GM12872 (cell line): ENCODE measurements at regions not wholly inside any gene's neighbourhood (a gene's known extent, or its start where the extent isn't known, plus 50 kb on each side); places are given as distances from the start of the nearest gene placed in this dataset.

ENCODE experiments used
- TF ChIP-seq, protein P1 (sequence below): IDR thresholded peaks from 3 replicates; pipeline ENCODE4 v1.5.1; 2011; ENCODE audit warnings: low read depth, mild to moderate bottlenecking, low read length, moderate library complexity; ENCODE audit not compliant: insufficient read depth

DNA sequence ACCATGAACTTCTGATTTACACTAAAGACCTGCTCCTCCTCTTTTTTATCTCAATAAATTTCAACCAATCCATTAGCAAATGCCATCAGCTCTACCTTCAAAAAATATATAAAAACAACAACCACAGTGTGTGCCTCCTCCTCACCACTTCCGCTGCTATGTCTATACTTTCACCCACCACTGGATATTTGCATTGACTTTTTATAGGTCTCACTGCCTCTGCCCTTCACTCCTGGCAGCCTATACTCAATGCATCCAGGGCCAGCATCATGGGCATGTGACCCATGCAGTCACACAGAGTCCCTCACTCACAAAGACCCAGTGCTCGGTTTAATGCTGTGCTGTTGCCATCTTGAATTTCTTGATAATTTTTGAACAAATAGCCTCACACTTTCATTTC lies 53.5 kb upstream of the CCDC54 start:
- TF ChIP-seq, protein P1, sequence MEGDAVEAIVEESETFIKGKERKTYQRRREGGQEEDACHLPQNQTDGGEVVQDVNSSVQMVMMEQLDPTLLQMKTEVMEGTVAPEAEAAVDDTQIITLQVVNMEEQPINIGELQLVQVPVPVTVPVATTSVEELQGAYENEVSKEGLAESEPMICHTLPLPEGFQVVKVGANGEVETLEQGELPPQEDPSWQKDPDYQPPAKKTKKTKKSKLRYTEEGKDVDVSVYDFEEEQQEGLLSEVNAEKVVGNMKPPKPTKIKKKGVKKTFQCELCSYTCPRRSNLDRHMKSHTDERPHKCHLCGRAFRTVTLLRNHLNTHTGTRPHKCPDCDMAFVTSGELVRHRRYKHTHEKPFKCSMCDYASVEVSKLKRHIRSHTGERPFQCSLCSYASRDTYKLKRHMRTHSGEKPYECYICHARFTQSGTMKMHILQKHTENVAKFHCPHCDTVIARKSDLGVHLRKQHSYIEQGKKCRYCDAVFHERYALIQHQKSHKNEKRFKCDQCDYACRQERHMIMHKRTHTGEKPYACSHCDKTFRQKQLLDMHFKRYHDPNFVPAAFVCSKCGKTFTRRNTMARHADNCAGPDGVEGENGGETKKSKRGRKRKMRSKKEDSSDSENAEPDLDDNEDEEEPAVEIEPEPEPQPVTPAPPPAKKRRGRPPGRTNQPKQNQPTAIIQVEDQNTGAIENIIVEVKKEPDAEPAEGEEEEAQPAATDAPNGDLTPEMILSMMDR = no peak

DNA sequence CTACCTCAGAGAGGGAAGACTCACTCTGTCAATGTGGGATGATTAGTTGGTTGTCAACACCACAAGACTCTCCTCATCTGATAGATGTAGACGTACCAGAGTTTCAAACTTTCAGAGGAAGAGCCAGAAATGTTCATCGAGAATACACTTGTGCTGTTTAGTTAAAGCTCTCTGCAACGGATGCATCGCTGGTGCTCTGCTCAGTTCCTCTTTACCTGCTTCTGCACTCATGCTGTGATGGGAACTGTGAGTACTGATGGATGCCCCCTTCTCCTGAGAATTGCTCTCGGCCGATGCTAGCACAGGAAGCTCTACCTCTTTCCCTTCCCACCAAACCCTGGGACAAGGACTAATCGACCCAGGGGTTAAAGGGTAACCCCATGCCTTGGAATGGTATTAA lies 51.8 kb upstream of the CCDC54 start:
- TF ChIP-seq, protein P1 = no peak
